A549 (cell line): ENCODE measurements at regions not wholly inside any gene's neighbourhood (a gene's known extent, or its start where the extent isn't known, plus 50 kb on each side); places are given as distances from the start of the nearest gene placed in this dataset.

ENCODE experiments used
- ATAC-seq, 2 experiments: fragments of 200-7000 bp in 1 of 2; fragments of >200 bp in 1 of 2; cut with Nextera tagmentation in 1 of 2; cut with Tn5 transposase in 1 of 2; 3 replicates each; pipeline versions ENCODE4 v1.8.0 to v1.9.1; 2018 to 2020; ENCODE audit warnings: mild to moderate bottlenecking in 1 of 2, moderate library complexity in 1 of 2
- CTCF ChIA-PET: fragments of 300-600 bp; sonication (Branson Sonifier 250); formaldehyde crosslinking; extraction: SDS; loops from one replicate; lab custom pipeline; 2021; ENCODE audit warnings: antibody characterized with exemption, inconsistent platforms; lab: Yijun Ruan, JAX
- POLR2A ChIA-PET: fragments of 350-600 bp; formaldehyde crosslinking; extraction: SDS; loops from one replicate; lab custom pipeline; 2021; ENCODE audit warnings: antibody characterized with exemption, inconsistent platforms; lab: Yijun Ruan, JAX
- DNase-seq, 2 experiments: peaks; one replicate each; pipeline versions ENCODE4 v3.0.0 to v3.0.0-alpha.2; 2011 to 2016; ENCODE audit warnings: low read depth in 1 of 2, low spot score in 1 of 2
- FAIRE-seq: peaks from 2 replicates; lab custom pipeline; 2011; peaks lifted over from hg19 to GRCh38; lab: Jason Lieb, UNC
- H3K27ac ChIP-seq, 2 experiments: fragments of >200 bp; sonication (Bioruptor Twin); formaldehyde crosslinking; 3 replicates each; pipeline ENCODE4 v1.5.1; 2016 to 2017
- H3K4me1 ChIP-seq: fragments of >200 bp; sonication (Bioruptor Twin); formaldehyde crosslinking; 3 replicates; pipeline ENCODE4 v1.6.1; 2016
- H3K4me2 ChIP-seq: fragments of >200 bp; sonication (Bioruptor Twin); formaldehyde crosslinking; 3 replicates; pipeline ENCODE4 v1.6.1; 2016
- H3K4me3 ChIP-seq: fragments of >200 bp; sonication (Bioruptor Twin); formaldehyde crosslinking; 3 replicates; pipeline ENCODE4 v1.5.1; 2016
- H3K9me3 ChIP-seq: fragments of >200 bp; sonication (Bioruptor Twin); formaldehyde crosslinking; 3 replicates; pipeline ENCODE4 v1.6.1; 2016
- BHLHE40 ChIP-seq: IDR thresholded peaks from 2 replicates; pipeline ENCODE4 v1.6.1; 2012; ENCODE audit warnings: low read depth, low read length, inconsistent platforms
- CBX2 ChIP-seq: fragments of 200-600 bp; sonication (generic); IDR thresholded peaks from 2 replicates; pipeline ENCODE4 v1.6.1; 2016; ENCODE audit warnings: low read depth, mild to moderate bottlenecking, borderline replicate concordance
- CEBPB ChIP-seq, 2 experiments: fragments of >200 bp in 1 of 2; sonication (Bioruptor Twin) in 1 of 2; formaldehyde crosslinking in 1 of 2; IDR thresholded peaks; 2 replicates each; pipeline ENCODE4 v1.6.1; 2012 to 2016
- ELK1 ChIP-seq: fragments of 150-350 bp; IDR thresholded peaks from 2 replicates; pipeline ENCODE4 v1.6.1; 2014; ENCODE audit warnings: low read depth, mild to moderate bottlenecking, low read length
- FOSB ChIP-seq: fragments of 250-450 bp; sonication (Bioruptor Pico); IDR thresholded peaks from 2 replicates; pipeline ENCODE4 v1.5.0; 2020; ENCODE audit warnings: mild to moderate bottlenecking, moderate library complexity
- HEYL ChIP-seq: fragments of 250-450 bp; sonication (Bioruptor Pico); IDR thresholded peaks from 2 replicates; pipeline ENCODE4 v1.8.0; 2021; ENCODE audit warnings: mild to moderate bottlenecking, moderate library complexity
- HMGXB4 ChIP-seq: fragments of 250-450 bp; sonication (Bioruptor Pico); IDR thresholded peaks from 2 replicates; pipeline ENCODE4 v1.5.0; 2021; ENCODE audit warnings: mild to moderate bottlenecking, moderate library complexity, borderline replicate concordance
- HOXA7 ChIP-seq: fragments of 250-450 bp; sonication (Bioruptor Pico); IDR thresholded peaks from 2 replicates; pipeline ENCODE4 v1.5.0; 2020; ENCODE audit warnings: mild to moderate bottlenecking, moderate library complexity
- KDM1A ChIP-seq: fragments of 200-600 bp; sonication (generic); IDR thresholded peaks from 2 replicates; pipeline ENCODE4 v1.6.1; 2016; ENCODE audit warnings: low read depth, mild to moderate bottlenecking
- KDM5A ChIP-seq: fragments of 200-600 bp; sonication (generic); IDR thresholded peaks from 2 replicates; pipeline ENCODE4 v1.6.1; 2016; ENCODE audit warnings: antibody characterized with exemption, mild to moderate bottlenecking
- MAFK ChIP-seq: fragments of 450-650 bp; IDR thresholded peaks from 2 replicates; pipeline ENCODE4 v1.6.1; 2014; ENCODE audit not compliant: partially characterized antibody
- MAX ChIP-seq: IDR thresholded peaks from 2 replicates; pipeline ENCODE4 v1.6.1; 2012
- MYC ChIP-seq: IDR thresholded peaks from 2 replicates; pipeline ENCODE4 v1.6.1; 2012; ENCODE audit warnings: mild to moderate bottlenecking, inconsistent platforms, low read length, improper control_type of control experiment, borderline replicate concordance
- NFE2L2 ChIP-seq: fragments of 150-350 bp; conservative IDR thresholded peaks from 2 replicates; pipeline ENCODE4 v1.6.1; 2014; ENCODE audit warnings: low read length
- POLR2A ChIP-seq: IDR thresholded peaks from 2 replicates; pipeline ENCODE4 v1.6.1; 2012; ENCODE audit warnings: mild to moderate bottlenecking, low read length
- POLR2AphosphoS2 ChIP-seq: conservative IDR thresholded peaks from 2 replicates; pipeline ENCODE4 v1.6.1; 2012; ENCODE audit warnings: low read length, improper control_type of control experiment, inconsistent platforms
- TP53 ChIP-seq: fragments of 250-450 bp; sonication (Bioruptor Pico); IDR thresholded peaks from 2 replicates; pipeline ENCODE4 v1.5.0; 2021; ENCODE audit warnings: mild to moderate bottlenecking, moderate library complexity
- USF2 ChIP-seq: fragments of 450-650 bp; IDR thresholded peaks from 2 replicates; pipeline ENCODE4 v1.6.1; 2014; ENCODE audit warnings: antibody characterized with exemption
- ZC3H11A ChIP-seq: fragments of 450-650 bp; IDR thresholded peaks from 2 replicates; pipeline ENCODE4 v1.6.1; 2014; ENCODE audit warnings: antibody characterized with exemption, mild to moderate bottlenecking
- ZSCAN20 ChIP-seq: fragments of 250-450 bp; sonication (Bioruptor Pico); IDR thresholded peaks from 2 replicates; pipeline ENCODE4 v1.8.0; 2022; ENCODE audit warnings: mild to moderate bottlenecking, moderate library complexity
- WGBS: methylation state at CpG from one replicate; pipeline ENCODE4 v1.1.6; 2017; ENCODE audit errors: missing lambda C conversion rate; 5-methylcytosine and 5-hydroxymethylcytosine counted together
- TF ChIP-seq, protein P1 (sequence below): fragments of 200-600 bp; sonication (generic); IDR thresholded peaks from 2 replicates; pipeline ENCODE4 v1.6.1; 2016; ENCODE audit warnings: antibody characterized with exemption, mild to moderate bottlenecking, moderate library complexity
- TF ChIP-seq, protein P2 (sequence below): fragments of >200 bp; sonication (Bioruptor Twin); formaldehyde crosslinking; IDR thresholded peaks from 3 replicates; pipeline ENCODE4 v1.5.1; 2016

DNA sequence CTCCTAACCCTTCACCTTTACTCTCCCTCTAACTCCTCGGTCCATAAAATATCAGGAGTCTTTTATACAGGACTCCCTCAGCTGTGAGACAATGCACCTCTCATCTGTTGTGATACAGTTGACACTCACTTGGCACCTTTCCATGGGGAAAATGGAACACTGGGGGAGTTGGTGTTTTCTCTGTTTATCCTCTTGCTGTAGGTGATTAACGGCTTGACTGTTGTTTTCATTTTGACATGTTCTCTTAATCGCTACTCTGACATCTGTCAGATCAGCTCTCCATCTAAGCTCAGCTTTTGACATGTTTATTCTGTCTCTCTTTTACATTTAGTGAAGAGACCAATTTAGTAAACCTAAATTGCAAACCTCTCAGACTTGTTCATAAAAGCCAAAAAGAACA, 604.8 kb downstream of the TRAM1L1 start:
- POLR2A ChIA-PET = no interaction called here
- no peak for TF ChIP-seq POLR2A
- TF ChIP-seq ZSCAN20 (CRISPR knock-in tag) = no peak
- TF ChIP-seq MYC = no peak
- no peak for TF ChIP-seq HEYL (CRISPR knock-in tag)
- no peak for TF ChIP-seq HOXA7 (CRISPR knock-in tag)
- no peak for TF ChIP-seq ELK1
- TF ChIP-seq POLR2AphosphoS2 = no peak
- no peak for TF ChIP-seq USF2
- TF ChIP-seq FOSB (CRISPR knock-in tag) = no peak
- TF ChIP-seq KDM5A = no peak
- TF ChIP-seq, all 56 proteins: peak for 0
- WGBS = 43% methylated on average over 3 of the region's 3 CpGs

GRCh38 chr4:116478343-116478742, 607.0 kb downstream of the TRAM1L1 start:
- 52% methylated on average over 8 of the region's 10 CpGs for WGBS
- ChIA-PET POLR2A (no interaction called here), CTCF (no interaction called here)

More for the DNA sequence above, 604.8 kb downstream of the TRAM1L1 start:
- Histone ChIP-seq H3K4me1 (no peaks in the 10 kb centered on the region), H3K4me3 (no peak overlapping the region), H3K4me2 (no peak overlapping the region), H3K9me3 (no peaks in the 10 kb centered on the region), H3K27ac (no peak overlapping the region)
- CTCF ChIA-PET = no interaction called here
- DNase-seq (no peak), FAIRE-seq (no peak), ATAC-seq (no peak)

GRCh38 chr4:116469582-116469981, 615.8 kb downstream of the TRAM1L1 start:
- H3K4me3 ChIP-seq = no peak overlapping the region
- H3K4me1 ChIP-seq = no peaks in the 10 kb centered on the region
- ATAC-seq = no peak
- no peak for DNase-seq
- no peak for FAIRE-seq
- H3K9me3 ChIP-seq = no peaks in the 10 kb centered on the region
- no peak overlapping the region for H3K27ac ChIP-seq
- CTCF ChIA-PET = no interaction called here
- POLR2A ChIA-PET = no interaction called here
- H3K4me2 ChIP-seq = no peak overlapping the region
- 4% methylated on average over 1 of the region's 1 CpG for WGBS
- TF ChIP-seq HEYL (CRISPR knock-in tag) (no peak), FOSB (CRISPR knock-in tag) (no peak), KDM1A (no peak), ZC3H11A (no peak), TP53 (no peak), CEBPB (IDR thresholded peaks at IDR 0.05) (no peak), USF2 (no peak), NFE2L2 (no peak), BHLHE40 (no peak), MAFK (no peak), CBX2 (no peak), MAX (no peak)
- TF ChIP-seq, protein P1, sequence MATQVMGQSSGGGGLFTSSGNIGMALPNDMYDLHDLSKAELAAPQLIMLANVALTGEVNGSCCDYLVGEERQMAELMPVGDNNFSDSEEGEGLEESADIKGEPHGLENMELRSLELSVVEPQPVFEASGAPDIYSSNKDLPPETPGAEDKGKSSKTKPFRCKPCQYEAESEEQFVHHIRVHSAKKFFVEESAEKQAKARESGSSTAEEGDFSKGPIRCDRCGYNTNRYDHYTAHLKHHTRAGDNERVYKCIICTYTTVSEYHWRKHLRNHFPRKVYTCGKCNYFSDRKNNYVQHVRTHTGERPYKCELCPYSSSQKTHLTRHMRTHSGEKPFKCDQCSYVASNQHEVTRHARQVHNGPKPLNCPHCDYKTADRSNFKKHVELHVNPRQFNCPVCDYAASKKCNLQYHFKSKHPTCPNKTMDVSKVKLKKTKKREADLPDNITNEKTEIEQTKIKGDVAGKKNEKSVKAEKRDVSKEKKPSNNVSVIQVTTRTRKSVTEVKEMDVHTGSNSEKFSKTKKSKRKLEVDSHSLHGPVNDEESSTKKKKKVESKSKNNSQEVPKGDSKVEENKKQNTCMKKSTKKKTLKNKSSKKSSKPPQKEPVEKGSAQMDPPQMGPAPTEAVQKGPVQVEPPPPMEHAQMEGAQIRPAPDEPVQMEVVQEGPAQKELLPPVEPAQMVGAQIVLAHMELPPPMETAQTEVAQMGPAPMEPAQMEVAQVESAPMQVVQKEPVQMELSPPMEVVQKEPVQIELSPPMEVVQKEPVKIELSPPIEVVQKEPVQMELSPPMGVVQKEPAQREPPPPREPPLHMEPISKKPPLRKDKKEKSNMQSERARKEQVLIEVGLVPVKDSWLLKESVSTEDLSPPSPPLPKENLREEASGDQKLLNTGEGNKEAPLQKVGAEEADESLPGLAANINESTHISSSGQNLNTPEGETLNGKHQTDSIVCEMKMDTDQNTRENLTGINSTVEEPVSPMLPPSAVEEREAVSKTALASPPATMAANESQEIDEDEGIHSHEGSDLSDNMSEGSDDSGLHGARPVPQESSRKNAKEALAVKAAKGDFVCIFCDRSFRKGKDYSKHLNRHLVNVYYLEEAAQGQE = no peak
- TF ChIP-seq, protein P2, sequence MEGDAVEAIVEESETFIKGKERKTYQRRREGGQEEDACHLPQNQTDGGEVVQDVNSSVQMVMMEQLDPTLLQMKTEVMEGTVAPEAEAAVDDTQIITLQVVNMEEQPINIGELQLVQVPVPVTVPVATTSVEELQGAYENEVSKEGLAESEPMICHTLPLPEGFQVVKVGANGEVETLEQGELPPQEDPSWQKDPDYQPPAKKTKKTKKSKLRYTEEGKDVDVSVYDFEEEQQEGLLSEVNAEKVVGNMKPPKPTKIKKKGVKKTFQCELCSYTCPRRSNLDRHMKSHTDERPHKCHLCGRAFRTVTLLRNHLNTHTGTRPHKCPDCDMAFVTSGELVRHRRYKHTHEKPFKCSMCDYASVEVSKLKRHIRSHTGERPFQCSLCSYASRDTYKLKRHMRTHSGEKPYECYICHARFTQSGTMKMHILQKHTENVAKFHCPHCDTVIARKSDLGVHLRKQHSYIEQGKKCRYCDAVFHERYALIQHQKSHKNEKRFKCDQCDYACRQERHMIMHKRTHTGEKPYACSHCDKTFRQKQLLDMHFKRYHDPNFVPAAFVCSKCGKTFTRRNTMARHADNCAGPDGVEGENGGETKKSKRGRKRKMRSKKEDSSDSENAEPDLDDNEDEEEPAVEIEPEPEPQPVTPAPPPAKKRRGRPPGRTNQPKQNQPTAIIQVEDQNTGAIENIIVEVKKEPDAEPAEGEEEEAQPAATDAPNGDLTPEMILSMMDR = no peak

More at GRCh38 chr4:116478343-116478742, 607.0 kb downstream of the TRAM1L1 start:
- Histone ChIP-seq H3K4me3 (no peak overlapping the region), H3K4me2 (no peak overlapping the region), H3K4me1 (no peaks in the 10 kb centered on the region), H3K27ac (no peak overlapping the region), H3K9me3 (no peaks in the 10 kb centered on the region)
- TF ChIP-seq HMGXB4 (CRISPR knock-in tag) (no peak), CEBPB (IDR thresholded peaks at IDR 0.05) (no peak)
- DNase-seq = no peak
- no peak for FAIRE-seq
- ATAC-seq = no peak
